ENCODE measurements at regions not wholly inside any gene's neighbourhood (a gene's known extent, or its start where the extent isn't known, plus 50 kb on each side); places are given as distances from the start of the nearest gene placed in this dataset.
"Not testable (repeated sequence)": the region's sequence is repeated elsewhere in the genome, so short reads cannot be mapped to it uniquely, and the experiment has no call there.

DNA sequence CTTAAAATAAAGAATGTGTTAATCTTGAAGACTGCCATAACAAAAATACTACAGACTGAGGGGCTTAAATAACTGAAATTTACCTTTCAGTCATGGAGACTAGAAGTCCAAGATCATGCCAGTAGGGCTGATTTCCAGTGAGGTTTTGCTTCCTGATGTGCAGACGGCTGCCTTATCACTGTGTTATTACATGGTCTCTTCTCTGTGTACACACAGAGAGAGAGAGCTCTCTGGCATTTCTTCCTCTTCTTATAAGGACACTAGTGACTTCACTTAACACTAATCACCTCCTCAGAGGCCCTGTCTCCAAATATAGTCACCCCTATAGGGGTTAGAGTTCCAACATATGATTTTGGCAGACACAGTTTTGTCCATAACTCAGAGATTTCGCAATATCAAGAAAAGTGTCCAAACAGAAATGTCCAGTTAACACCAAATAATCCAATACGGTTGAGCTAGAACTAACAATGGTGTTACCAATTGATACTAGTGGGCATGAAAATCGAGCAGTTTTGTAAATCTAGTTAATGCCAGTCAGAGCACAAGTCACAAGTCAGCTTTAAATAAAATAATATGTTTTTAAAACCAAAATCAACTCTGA is 399.8 kb downstream of the ADCYAP1 start:
- no peak overlapping the region for H3K4me3 Mint-ChIP-seq (ENCODE audit: low read depth)
- H3K36me3 Mint-ChIP-seq (ENCODE audit: insufficient read depth): no peaks in the 10 kb centered on the region
- peaks cover 13% of the 10 kb centered on the region for H3K4me1 Mint-ChIP-seq (ENCODE audit: low read depth)
- H3K9me3 Mint-ChIP-seq (ENCODE audit: low read depth): peaks cover 4% of the 10 kb centered on the region
- H3K27me3 Mint-ChIP-seq: no peaks in the 10 kb centered on the region
- H3K27ac Mint-ChIP-seq: no peak overlapping the region
- no peak for TF ChIP-seq CTCF (IDR thresholded peaks at IDR 0.05; ENCODE audit: unreplicated experiment)
- no peak for DNase-seq (ENCODE audit: low spot score, unreplicated experiment)

DNA sequence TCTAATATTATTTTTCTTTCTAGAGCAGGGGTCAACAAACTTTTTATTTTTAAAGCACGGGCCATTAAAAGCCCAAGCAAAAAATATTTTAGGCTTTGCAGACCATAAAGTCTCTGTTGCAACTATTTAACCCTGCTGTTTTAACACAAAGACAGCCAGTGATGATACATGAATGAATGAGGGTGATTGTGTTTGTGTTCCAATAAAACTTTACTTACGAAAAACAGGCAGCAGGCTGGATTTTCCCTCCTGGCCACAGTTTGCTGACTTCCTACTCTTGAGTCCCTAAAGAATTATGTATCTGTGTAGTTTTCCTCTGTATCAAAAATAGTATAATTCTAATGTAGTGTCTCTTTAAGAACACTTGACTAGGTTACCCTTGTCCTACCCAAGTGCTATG is 402.0 kb downstream of the ADCYAP1 start:
- TF ChIP-seq CTCF (IDR thresholded peaks at IDR 0.05; ENCODE audit: unreplicated experiment): no peak
- Mint-ChIP-seq H3K36me3 (ENCODE audit: insufficient read depth) (no peaks in the 10 kb centered on the region), H3K4me3 (ENCODE audit: low read depth) (no peak overlapping the region), H3K4me1 (ENCODE audit: low read depth) (peaks cover 13% of the 10 kb centered on the region), H3K27me3 (no peaks in the 10 kb centered on the region), H3K9me3 (ENCODE audit: low read depth) (peaks cover 2% of the 10 kb centered on the region), H3K27ac (no peak overlapping the region)
- DNase-seq (ENCODE audit: low spot score, unreplicated experiment): no peak

- no peak for DNase-seq (ENCODE audit: low spot score, unreplicated experiment)
- H3K36me3 Mint-ChIP-seq (ENCODE audit: insufficient read depth): no peaks in the 10 kb centered on the region
- H3K27ac Mint-ChIP-seq: no peak overlapping the region
- TF ChIP-seq CTCF (IDR thresholded peaks at IDR 0.05; ENCODE audit: unreplicated experiment): no peak
- H3K9me3 Mint-ChIP-seq (ENCODE audit: low read depth): peaks cover 2% of the 10 kb centered on the region
- no peaks in the 10 kb centered on the region for H3K4me1 Mint-ChIP-seq (ENCODE audit: low read depth)
- no peaks in the 10 kb centered on the region for H3K27me3 Mint-ChIP-seq
- no peak overlapping the region for H3K4me3 Mint-ChIP-seq (ENCODE audit: low read depth)
These were observed 404.0 kb downstream of the ADCYAP1 start for GRCh38 chr18:1308686-1309085.

DNA sequence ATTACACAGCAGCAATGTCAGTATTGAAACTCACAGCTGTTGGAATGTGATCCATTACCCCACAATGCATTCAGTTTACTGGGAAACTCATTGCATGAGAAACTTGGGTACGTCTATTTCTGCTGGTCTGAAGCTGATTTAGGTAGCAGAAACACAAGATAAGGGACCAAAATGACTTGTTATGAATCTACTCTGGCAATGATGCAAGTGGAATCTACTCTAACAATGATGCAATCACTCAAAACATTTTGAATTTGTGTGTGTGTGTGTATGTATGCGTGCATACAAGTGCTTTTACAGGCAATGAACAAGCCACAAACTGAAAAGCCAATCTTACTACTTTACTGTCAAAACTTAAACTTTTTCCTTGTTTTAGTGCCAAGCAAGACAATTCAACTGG is 406.7 kb downstream of the ADCYAP1 start:
- no peak for DNase-seq (ENCODE audit: low spot score, unreplicated experiment)
- no peaks in the 10 kb centered on the region for H3K27me3 Mint-ChIP-seq
- H3K27ac Mint-ChIP-seq: no peak overlapping the region
- no peaks in the 10 kb centered on the region for H3K4me1 Mint-ChIP-seq (ENCODE audit: low read depth)
- H3K9me3 Mint-ChIP-seq (ENCODE audit: low read depth): peaks cover 2% of the 10 kb centered on the region
- no peaks in the 10 kb centered on the region for H3K36me3 Mint-ChIP-seq (ENCODE audit: insufficient read depth)
- no peak overlapping the region for H3K4me3 Mint-ChIP-seq (ENCODE audit: low read depth)
- no peak for TF ChIP-seq CTCF (IDR thresholded peaks at IDR 0.05; ENCODE audit: unreplicated experiment)

DNA sequence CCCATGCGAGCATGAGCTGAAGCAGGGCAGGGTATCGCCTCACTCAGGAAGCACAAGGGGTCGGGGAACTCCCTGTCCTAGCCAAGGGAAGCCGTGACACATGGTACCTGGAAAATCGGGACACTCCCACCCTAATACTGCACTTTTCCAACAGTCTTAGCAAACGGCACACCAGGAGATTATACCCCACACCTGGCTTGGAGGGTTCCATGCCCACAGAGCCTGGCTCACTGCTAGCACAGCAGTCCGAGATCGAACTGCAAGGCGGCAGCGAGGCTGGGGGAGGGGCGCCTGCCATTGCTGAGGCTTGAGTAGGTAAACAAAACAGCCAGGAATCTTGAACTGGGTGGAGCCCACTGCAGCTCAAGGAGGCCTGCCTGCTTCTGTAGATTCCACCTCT is 430.7 kb downstream of the ADCYAP1 start:
- H3K36me3 Mint-ChIP-seq (ENCODE audit: insufficient read depth); H3K4me3 Mint-ChIP-seq (ENCODE audit: low read depth); H3K4me1 Mint-ChIP-seq (ENCODE audit: low read depth); H3K27ac Mint-ChIP-seq; DNase-seq (ENCODE audit: low spot score, unreplicated experiment); H3K27me3 Mint-ChIP-seq: not testable (repeated sequence)
- H3K9me3 Mint-ChIP-seq (ENCODE audit: low read depth): peaks cover 35% of the 10 kb centered on the region

DNA sequence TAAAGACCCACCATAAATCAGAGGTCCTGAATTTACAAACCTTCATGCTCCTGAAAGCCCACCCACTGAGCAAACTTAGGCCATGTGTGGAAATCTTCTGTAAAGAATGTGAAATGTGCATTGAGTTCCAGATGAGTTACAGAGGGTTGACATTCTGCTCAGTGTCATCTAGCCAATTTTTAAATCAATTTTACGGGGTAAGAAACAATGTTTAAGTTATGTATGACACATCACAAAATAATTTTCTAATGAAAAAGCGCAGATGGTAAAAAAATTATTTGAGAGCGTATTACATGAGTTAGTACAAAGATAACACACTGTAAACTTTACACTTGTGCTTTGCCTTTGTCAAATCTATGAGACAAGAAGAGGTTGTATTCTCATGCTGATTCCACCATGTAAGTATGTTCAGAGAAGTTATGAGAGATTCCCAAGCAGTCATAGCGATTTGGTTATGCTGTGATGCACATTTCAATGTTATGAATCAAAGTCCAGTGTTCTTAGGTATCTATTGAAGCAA is 446.3 kb downstream of the ADCYAP1 start:
- H3K4me3 Mint-ChIP-seq (ENCODE audit: low read depth): no peak overlapping the region
- TF ChIP-seq CTCF (IDR thresholded peaks at IDR 0.05; ENCODE audit: unreplicated experiment): no peak
- peaks cover 2% of the 10 kb centered on the region for H3K27me3 Mint-ChIP-seq
- H3K9me3 Mint-ChIP-seq (ENCODE audit: low read depth): peaks cover 3% of the 10 kb centered on the region
- H3K27ac Mint-ChIP-seq: no peak overlapping the region
- H3K36me3 Mint-ChIP-seq (ENCODE audit: insufficient read depth): no peaks in the 10 kb centered on the region
- DNase-seq (ENCODE audit: low spot score, unreplicated experiment): no peak
- H3K4me1 Mint-ChIP-seq (ENCODE audit: low read depth): no peaks in the 10 kb centered on the region
